ENCODE measurements at regions not wholly inside any gene's neighbourhood (a gene's known extent, or its start where the extent isn't known, plus 50 kb on each side); places are given as distances from the start of the nearest gene placed in this dataset.

DNA sequence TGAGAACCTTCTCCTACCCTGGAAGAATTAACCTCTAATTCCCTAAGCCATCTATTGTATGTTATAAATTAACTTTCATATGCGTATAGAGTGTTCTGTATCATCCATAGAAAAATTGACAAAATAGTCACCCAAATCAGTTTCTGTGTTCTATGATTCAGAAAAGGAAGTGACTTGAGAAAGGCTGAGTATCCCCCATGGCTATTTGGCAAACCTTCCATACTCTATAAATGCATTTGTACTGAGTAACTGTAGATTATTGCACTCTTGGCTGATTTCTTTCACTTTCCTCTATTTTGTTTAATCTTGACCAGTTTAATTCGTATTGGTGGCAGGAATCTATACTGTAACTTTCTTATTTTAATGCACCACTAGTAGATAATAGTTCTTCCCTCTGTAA lies 182.2 kb downstream of the HTR7 start:
- DNase-seq (ENCODE audit: low read depth in 3 of 3), result no peak

All from stimulated activated CD4-positive, alpha-beta T cell treated with anti-CD3 and anti-CD28 coated beads, TNF-alpha, amount 100 ng/mL, for 48 hours (primary cell).